CD4-positive, alpha-beta T cell treated with Interleukin-6 for 4 hours (primary cell): ENCODE measurements at regions not wholly inside any gene's neighbourhood (a gene's known extent, or its start where the extent isn't known, plus 50 kb on each side); places are given as distances from the start of the nearest gene placed in this dataset.

ENCODE experiments used
- DNase-seq: peaks from one replicate; pipeline ENCODE4 v3.0.0-alpha.2; 2020; ENCODE audit warnings: mixed read lengths

DNA sequence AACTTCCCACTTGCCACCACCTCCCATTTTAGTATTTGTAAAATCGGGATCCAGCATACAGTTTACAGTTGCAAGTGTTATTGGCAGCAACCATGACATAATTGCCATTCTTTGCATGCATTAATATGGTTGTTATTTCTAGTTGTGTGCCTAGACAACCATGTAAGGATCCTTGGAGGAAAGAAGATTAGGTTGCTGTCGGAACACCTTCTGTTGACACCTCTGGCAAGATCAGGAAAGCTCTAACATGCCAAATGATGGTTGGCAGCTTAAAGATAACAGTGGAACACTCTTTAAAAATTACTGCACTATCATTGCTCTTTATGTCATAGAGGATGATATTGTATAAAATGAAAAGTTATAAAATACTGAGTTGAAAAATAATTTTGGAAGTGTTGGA, 313.5 kb upstream of the RARB start:
- no peak for DNase-seq

- DNase-seq = no peak
These were observed 311.0 kb upstream of the RARB start for GRCh38 chr3:25117005-25117593.

DNA sequence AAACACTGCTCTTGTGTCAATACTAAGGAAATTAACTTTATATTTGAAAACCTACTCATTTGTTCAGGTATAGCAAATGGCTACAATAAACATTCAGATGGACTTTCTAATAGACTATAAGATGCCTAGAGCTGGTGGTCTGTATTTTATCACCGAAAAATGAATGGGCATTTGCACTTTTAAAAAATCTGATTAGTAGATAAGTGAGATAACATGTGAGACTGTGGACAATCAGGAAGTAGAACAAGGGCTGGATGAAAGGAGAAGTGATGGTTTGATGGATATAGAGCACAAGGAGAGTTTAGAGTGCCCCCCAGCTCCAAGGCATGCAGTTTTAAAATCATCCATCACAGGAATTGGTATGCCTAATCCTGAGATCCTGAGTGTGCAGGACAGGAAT, 308.4 kb upstream of the RARB start:
- no peak for DNase-seq

GRCh38 chr3:25120665-25121064, 307.4 kb upstream of the RARB start:
- no peak for DNase-seq

GRCh38 chr3:25125201-25125600, 302.9 kb upstream of the RARB start:
- DNase-seq = no peak

GRCh38 chr3:25128735-25129134, 299.3 kb upstream of the RARB start:
- DNase-seq = no peak

- no peak for DNase-seq
These were observed 297.1 kb upstream of the RARB start for GRCh38 chr3:25130724-25131520.

GRCh38 chr3:25133588-25133987, 294.5 kb upstream of the RARB start:
- DNase-seq = no peak

GRCh38 chr3:25137606-25138005, 290.5 kb upstream of the RARB start:
- DNase-seq = no peak

DNA sequence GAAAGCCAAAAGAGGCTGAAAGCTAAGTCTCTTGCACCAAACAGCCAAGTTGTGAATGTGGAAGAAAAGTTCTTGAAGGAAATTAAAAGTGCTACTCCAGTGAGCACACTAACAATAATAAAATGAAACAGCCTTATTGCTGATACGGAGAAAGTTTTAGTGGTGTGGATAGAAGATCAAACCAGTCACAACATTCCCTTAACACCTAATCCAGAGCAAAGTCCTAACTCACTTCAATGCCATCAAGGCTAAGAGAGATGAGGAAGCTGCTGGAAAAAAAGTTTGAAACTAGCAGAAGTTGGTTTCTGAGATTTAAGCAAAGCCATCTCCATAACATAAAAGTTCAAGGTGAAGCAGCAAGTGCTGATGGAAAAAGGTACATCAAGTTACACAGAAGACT, 288.8 kb upstream of the RARB start:
- no peak for DNase-seq

DNA sequence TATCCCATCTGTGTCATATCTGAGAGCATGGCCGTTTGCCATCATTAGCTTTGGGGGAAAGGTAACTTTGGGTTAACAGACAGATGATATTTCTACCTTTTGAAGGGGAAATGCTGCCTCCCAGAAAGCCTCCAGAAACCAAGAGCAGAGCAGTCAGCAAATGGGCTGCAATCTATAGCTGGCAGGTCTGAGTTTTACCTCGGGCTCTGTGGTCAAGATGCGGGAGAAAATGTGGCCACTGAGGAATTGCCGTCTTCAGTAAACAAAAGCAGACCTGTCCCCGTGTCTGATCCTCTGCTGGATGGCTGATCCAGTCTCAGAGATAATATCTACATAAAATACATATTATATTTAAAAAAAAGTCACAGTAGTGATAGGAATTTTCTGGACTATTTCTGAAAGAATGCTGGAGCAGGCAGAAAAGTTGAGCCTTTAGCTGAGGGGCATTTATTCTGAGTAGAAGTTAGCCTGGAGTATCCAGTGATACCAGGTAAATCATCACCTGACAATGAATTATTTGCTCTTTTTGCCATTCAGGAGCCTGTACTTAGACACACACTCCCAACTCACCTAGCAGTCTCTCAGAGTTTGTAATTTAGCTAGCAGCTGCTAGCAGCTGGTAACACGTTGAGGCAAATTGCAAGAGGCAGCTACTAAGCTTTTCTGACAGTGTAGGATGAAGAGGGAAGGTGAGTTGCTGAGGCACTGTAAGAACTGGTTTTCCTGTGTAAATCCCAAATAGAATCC, 285.3 kb upstream of the RARB start:
- DNase-seq = no peak

- DNase-seq = no peak
These were observed 284.6 kb upstream of the RARB start for GRCh38 chr3:25143356-25144025.

GRCh38 chr3:25144430-25144829, 283.6 kb upstream of the RARB start:
- no peak for DNase-seq

DNA sequence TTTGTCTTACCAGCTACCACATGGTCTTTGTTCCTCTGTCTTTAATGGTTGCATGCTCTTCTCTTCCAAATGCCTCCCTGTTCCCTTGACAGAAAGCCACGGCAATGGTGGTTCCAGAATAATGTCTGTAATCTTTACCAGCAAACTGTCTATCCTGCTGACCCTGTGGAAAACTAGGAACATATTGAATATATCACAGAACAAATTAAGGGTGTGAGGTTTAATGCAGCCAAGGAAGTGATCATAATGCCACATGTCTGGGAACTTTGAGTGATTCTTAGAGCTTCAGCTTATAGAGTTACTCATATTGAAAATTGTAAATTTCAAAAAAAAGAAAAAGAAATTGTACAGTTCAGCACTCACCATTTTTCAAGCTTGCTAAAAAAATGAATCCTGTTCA, 282.9 kb upstream of the RARB start:
- DNase-seq = no peak

GRCh38 chr3:25150199-25150598, 277.9 kb upstream of the RARB start:
- DNase-seq = no peak

DNA sequence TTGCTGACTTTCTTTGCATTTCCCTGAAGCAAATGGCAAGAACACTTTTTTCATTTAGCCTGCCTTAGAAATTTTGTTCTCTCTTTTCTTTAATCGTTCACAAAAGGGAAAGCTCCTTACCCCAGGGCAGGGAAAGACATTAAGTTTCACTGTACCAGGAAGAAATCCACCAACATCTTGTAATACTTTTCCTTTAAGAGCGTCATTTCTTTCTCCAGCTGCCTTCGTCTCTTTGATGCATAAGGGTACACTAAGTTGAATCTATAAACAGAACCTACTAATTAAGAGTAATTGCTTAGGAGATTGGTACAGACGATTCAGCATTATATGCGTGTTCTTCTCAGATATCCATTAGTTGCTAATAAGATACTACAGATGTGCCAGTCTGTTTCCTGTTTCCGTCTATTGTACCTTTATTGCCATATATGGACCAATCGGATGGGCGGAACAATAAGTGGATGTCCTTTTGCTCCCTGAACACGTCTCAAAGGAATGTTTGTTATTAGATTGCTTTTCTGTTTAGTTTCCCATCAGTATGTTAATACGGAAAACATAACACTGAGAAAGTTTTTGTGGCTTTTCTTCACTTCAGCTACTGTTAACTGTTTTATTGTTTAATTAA, 276.7 kb upstream of the RARB start:
- DNase-seq = no peak

DNA sequence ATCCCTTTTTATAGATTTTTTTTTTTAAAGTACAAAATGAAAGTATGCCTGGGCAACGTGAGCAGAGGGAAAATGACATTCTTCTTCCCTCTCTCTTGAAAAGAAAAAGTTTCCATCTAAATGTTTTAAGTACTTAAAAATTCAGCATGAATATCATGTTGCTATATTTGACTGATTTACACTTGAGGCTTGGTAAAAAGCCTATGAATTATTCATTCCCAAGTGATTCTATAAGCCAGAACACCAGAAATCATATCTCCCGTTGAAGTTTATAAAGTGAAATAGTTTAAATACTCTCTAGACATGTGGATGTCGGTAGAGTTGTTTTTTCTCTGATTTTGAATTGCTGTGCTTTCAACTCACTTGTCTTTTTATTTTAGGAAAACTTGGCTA, 276.2 kb upstream of the RARB start:
- DNase-seq = no peak

- no peak for DNase-seq
These were observed 274.9 kb upstream of the RARB start for GRCh38 chr3:25153136-25153535.

DNA sequence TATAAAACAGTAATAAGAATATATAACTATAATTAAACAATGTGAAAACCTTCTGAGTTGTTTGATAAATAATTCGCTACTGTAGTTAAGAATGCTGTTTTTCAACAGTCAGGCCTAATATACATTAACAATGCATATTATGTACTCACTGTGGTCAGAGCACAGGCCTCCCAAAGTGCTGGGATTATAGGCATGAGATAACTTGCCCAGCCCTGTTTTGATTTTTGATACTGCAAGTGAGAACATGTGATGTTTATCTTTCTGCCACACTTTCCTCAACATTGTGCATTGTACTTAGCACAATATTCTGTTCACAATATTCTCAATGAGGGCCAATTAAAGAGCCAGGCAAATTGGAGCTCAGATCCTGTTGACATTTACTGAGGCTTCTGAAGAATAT, 274.5 kb upstream of the RARB start:
- no peak for DNase-seq

DNA sequence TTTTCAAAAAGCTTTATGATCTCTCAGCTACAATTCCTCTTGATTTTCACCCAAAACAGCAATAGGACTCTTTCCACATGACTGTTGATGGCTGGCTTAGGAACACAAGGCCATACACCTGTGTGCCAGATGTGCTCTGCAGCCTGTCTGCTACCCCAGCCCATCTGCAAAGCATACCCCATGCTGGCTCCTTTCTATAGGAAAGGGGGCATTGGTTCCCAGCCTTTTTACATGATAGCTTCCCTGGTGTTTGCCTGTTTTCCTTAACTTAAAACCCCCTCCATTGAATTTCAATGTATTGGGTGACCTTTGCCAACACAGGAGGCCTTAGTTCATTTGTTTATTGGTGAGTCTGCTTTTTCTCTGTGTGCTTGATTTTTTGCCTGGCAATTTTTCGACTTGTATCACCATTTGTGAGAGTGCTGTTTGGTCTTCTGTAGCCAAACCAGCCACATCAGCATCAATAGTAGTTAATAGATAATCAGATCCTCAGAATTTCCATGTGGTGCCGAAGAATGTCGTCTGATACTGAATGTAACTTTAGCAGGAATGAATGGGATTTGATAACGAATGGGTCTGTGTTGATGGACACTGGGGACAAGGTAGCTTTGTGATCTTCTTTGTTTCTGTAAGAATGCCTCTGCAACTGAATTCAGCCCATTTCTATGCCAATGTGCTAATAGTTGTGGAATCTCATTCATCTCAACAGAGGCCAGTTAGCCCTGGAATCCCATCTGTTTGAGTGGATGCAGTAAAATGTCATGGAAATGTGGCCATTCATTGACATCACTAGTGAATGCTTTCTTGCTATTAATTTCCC, 272.2 kb upstream of the RARB start:
- DNase-seq = no peak

- no peak for DNase-seq
These were observed 271.4 kb upstream of the RARB start for GRCh38 chr3:25156626-25157025.

DNA sequence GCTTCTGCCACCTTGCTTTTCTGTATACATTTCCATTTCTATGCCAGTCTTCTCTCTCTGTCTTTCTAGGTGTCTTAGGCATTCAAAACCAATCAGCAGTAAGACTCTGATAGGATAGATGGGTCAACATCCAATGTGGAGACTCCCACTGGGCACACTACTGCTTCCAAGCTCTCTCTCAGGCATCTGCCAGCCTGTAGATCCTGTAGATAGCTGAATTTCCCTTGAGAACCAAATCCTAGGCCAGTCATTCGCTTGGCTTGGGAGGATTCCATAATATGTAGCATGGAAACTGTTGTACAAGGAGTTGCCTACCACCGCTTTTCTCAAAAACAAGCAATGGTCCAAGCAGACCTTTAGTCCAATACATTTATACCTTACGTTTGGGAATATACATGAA, 262.8 kb upstream of the RARB start:
- DNase-seq = no peak
